Suprapubic skin (tissue), 4 donors: ENCODE measurements at regions not wholly inside any gene's neighbourhood (a gene's known extent, or its start where the extent isn't known, plus 50 kb on each side); places are given as distances from the start of the nearest gene placed in this dataset.

Experiments
- DNase-seq, 2 donors: peaks; one replicate each; pipeline ENCODE4 v3.0.0-alpha.2; 2019; ENCODE audit warnings: low spot score in 2 of 2
- H3K27ac ChIP-seq: fragments of 200-600 bp; sonication (generic); one replicate; pipeline ENCODE4 v1.5.1; 2019
- H3K27me3 ChIP-seq: fragments of 200-600 bp; sonication (generic); one replicate; pipeline ENCODE4 v1.5.1; 2019
- H3K36me3 ChIP-seq: fragments of 200-600 bp; sonication (generic); one replicate; pipeline ENCODE4 v1.5.1; 2019
- H3K4me1 ChIP-seq: fragments of 200-600 bp; sonication (generic); one replicate; pipeline ENCODE4 v1.5.1; 2019
- H3K4me3 ChIP-seq: fragments of 200-600 bp; sonication (generic); one replicate; pipeline ENCODE4 v1.5.1; 2019; ENCODE audit warnings: mild to moderate bottlenecking
- H3K9me3 ChIP-seq: fragments of 200-600 bp; sonication (generic); one replicate; pipeline ENCODE4 v1.5.1; 2019
- CTCF ChIP-seq, 2 donors: fragments of 200-600 bp in 1 of 2; fragments of 450-650 bp in 1 of 2; sonication (generic) in 1 of 2; IDR thresholded peaks; one replicate each; pipeline ENCODE4 v1.5.1; 2016 to 2019; ENCODE audit warnings: antibody characterized with exemption in 2 of 2, mild to moderate bottlenecking in 1 of 2, moderate library complexity in 1 of 2
- EP300 ChIP-seq: sonication (generic); formaldehyde crosslinking; IDR thresholded peaks from one replicate; pipeline ENCODE4 v1.6.1; 2017; ENCODE audit warnings: antibody characterized with exemption
- POLR2A ChIP-seq, 2 donors: fragments of 450-650 bp; IDR thresholded peaks; one replicate each; pipeline ENCODE4 v1.6.1; 2017; ENCODE audit warnings: antibody characterized with exemption in 2 of 2, mild to moderate bottlenecking in 2 of 2, moderate library complexity in 2 of 2
- POLR2AphosphoS5 ChIP-seq, 3 donors: sonication (generic); formaldehyde crosslinking; IDR thresholded peaks; one replicate each; pipeline ENCODE4 v1.6.1; 2017; ENCODE audit warnings: antibody characterized with exemption in 3 of 3
- WGBS: methylation state at CpG from one replicate; pipeline ENCODE4 v1.1.5; 2018; 5-methylcytosine and 5-hydroxymethylcytosine counted together

- no peak for DNase-seq
- Histone ChIP-seq H3K4me1 (no peaks in the 10 kb centered on the region), H3K27me3 (no peaks in the 10 kb centered on the region), H3K9me3 (no peaks in the 10 kb centered on the region), H3K4me3 (no peak overlapping the region), H3K36me3 (no peaks in the 10 kb centered on the region), H3K27ac (no peak overlapping the region)
- 62% methylated on average over 3 of the region's 3 CpGs for WGBS
- TF ChIP-seq POLR2AphosphoS5 (IDR thresholded peaks at IDR 0.05) (no peak), EP300 (no peak), CTCF (IDR thresholded peaks at IDR 0.05) (no peak), POLR2A (IDR thresholded peaks at IDR 0.05) (no peak)
Observed at GRCh38 chr9:18349530-18349929, 124.4 kb upstream of the ADAMTSL1 start.

GRCh38 chr9:18350036-18350435, 123.9 kb upstream of the ADAMTSL1 start:
- H3K36me3 ChIP-seq: no peaks in the 10 kb centered on the region
- no peak for DNase-seq
- no peaks in the 10 kb centered on the region for H3K4me1 ChIP-seq
- H3K27ac ChIP-seq: no peak overlapping the region
- no peak overlapping the region for H3K4me3 ChIP-seq
- H3K27me3 ChIP-seq: no peaks in the 10 kb centered on the region
- H3K9me3 ChIP-seq: no peaks in the 10 kb centered on the region
- 89% methylated on average over 3 of the region's 3 CpGs for WGBS
- TF ChIP-seq CTCF (IDR thresholded peaks at IDR 0.05): no peak
- no peak for TF ChIP-seq POLR2AphosphoS5 (IDR thresholded peaks at IDR 0.05)
- TF ChIP-seq EP300: no peak
- no peak for TF ChIP-seq POLR2A (IDR thresholded peaks at IDR 0.05)

- TF ChIP-seq EP300 (no peak), POLR2A (IDR thresholded peaks at IDR 0.05) (no peak), CTCF (IDR thresholded peaks at IDR 0.05) (no peak), POLR2AphosphoS5 (IDR thresholded peaks at IDR 0.05) (no peak)
- Histone ChIP-seq H3K4me3 (no peak overlapping the region), H3K9me3 (no peaks in the 10 kb centered on the region), H3K4me1 (no peaks in the 10 kb centered on the region), H3K36me3 (no peaks in the 10 kb centered on the region), H3K27ac (no peak overlapping the region), H3K27me3 (no peaks in the 10 kb centered on the region)
- WGBS: 77% methylated on average over 4 of the region's 4 CpGs
- DNase-seq: no peak
Observed at GRCh38 chr9:18350995-18351595, 122.9 kb upstream of the ADAMTSL1 start.

GRCh38 chr9:18352711-18353110, 121.2 kb upstream of the ADAMTSL1 start:
- H3K4me1 ChIP-seq: no peaks in the 10 kb centered on the region
- no peak for DNase-seq
- TF ChIP-seq POLR2AphosphoS5 (IDR thresholded peaks at IDR 0.05) (no peak), EP300 (no peak), CTCF (IDR thresholded peaks at IDR 0.05) (no peak), POLR2A (IDR thresholded peaks at IDR 0.05) (no peak)
- H3K27ac ChIP-seq: no peak overlapping the region
- no peaks in the 10 kb centered on the region for H3K36me3 ChIP-seq
- no peaks in the 10 kb centered on the region for H3K27me3 ChIP-seq
- WGBS: 87% methylated on average over 3 of the region's 3 CpGs
- no peaks in the 10 kb centered on the region for H3K9me3 ChIP-seq
- H3K4me3 ChIP-seq: no peak overlapping the region

GRCh38 chr9:18353473-18353872, 120.5 kb upstream of the ADAMTSL1 start:
- Histone ChIP-seq H3K9me3 (no peaks in the 10 kb centered on the region), H3K36me3 (no peaks in the 10 kb centered on the region), H3K27ac (no peak overlapping the region), H3K4me1 (no peaks in the 10 kb centered on the region), H3K27me3 (no peaks in the 10 kb centered on the region), H3K4me3 (no peak overlapping the region)
- TF ChIP-seq POLR2AphosphoS5 (IDR thresholded peaks at IDR 0.05) (no peak), POLR2A (IDR thresholded peaks at IDR 0.05) (no peak), EP300 (no peak)
- no peak for DNase-seq

GRCh38 chr9:18357321-18357720, 116.6 kb upstream of the ADAMTSL1 start:
- 91% methylated on average over 1 of the region's 1 CpG for WGBS
- TF ChIP-seq POLR2A (IDR thresholded peaks at IDR 0.05) (no peak), CTCF (IDR thresholded peaks at IDR 0.05) (no peak), EP300 (no peak), POLR2AphosphoS5 (IDR thresholded peaks at IDR 0.05) (no peak)
- no peaks in the 10 kb centered on the region for H3K36me3 ChIP-seq
- no peak overlapping the region for H3K27ac ChIP-seq
- H3K9me3 ChIP-seq: no peaks in the 10 kb centered on the region
- DNase-seq: no peak
- no peak overlapping the region for H3K4me3 ChIP-seq
- no peaks in the 10 kb centered on the region for H3K4me1 ChIP-seq
- no peaks in the 10 kb centered on the region for H3K27me3 ChIP-seq
